IMR-90 (cell line): ENCODE measurements at regions not wholly inside any gene's neighbourhood (a gene's known extent, or its start where the extent isn't known, plus 50 kb on each side); places are given as distances from the start of the nearest gene placed in this dataset.

Experiments used
- CTCF ChIP-seq: conservative IDR thresholded peaks from 2 replicates; pipeline ENCODE4 v1.5.1; 2012; ENCODE audit warnings: mild to moderate bottlenecking, low read depth, low read length, improper control_type of control experiment
- POLR2A ChIP-seq: IDR thresholded peaks from 2 replicates; pipeline ENCODE4 v1.6.1; 2012; ENCODE audit warnings: mild to moderate bottlenecking, low read depth, low read length

- TF ChIP-seq CTCF (no peak), POLR2A (no peak)
Observed at GRCh38 chr5:96175090-96175489, 213.4 kb upstream of the ELL2 start.
